D721Med (cell line): ENCODE measurements at regions not wholly inside any gene's neighbourhood (a gene's known extent, or its start where the extent isn't known, plus 50 kb on each side); places are given as distances from the start of the nearest gene placed in this dataset.

Source experiments
- DNase-seq: peaks from one replicate; pipeline ENCODE4 v3.0.0; 2011; ENCODE audit warnings: low spot score; ENCODE audit not compliant: insufficient read length
- FAIRE-seq: peaks from 2 replicates; lab custom pipeline; 2011; peaks lifted over from hg19 to GRCh38; lab: Jason Lieb, UNC
- TF ChIP-seq, protein P1 (sequence below): IDR thresholded peaks from 2 replicates; pipeline ENCODE4 v1.5.1; 2012; ENCODE audit warnings: mild to moderate bottlenecking, control low read depth; ENCODE audit not compliant: insufficient read depth; ENCODE audit errors: missing control alignments

DNA sequence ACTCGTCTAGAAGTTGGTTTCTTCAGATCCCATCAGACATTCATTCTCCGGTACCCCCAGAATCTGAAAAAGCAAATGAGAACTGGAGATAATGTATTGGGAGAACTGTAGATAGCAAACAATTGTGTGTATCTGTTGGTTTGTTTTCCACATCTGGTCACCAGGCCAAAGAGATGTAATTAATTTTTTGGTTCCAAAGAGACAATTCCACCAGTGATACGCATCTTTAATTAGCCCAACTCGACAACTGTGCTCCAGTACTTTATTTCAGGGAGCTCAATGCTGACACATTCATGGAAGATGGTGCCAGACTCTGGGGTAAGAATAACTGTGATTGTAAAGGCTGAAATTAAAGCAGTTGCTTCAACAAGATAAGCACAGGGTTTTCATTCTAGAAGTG, 74.5 kb downstream of the NPTX2 start:
- DNase-seq, result no peak
- TF ChIP-seq, protein P1, sequence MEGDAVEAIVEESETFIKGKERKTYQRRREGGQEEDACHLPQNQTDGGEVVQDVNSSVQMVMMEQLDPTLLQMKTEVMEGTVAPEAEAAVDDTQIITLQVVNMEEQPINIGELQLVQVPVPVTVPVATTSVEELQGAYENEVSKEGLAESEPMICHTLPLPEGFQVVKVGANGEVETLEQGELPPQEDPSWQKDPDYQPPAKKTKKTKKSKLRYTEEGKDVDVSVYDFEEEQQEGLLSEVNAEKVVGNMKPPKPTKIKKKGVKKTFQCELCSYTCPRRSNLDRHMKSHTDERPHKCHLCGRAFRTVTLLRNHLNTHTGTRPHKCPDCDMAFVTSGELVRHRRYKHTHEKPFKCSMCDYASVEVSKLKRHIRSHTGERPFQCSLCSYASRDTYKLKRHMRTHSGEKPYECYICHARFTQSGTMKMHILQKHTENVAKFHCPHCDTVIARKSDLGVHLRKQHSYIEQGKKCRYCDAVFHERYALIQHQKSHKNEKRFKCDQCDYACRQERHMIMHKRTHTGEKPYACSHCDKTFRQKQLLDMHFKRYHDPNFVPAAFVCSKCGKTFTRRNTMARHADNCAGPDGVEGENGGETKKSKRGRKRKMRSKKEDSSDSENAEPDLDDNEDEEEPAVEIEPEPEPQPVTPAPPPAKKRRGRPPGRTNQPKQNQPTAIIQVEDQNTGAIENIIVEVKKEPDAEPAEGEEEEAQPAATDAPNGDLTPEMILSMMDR, result no peak
- no peak for FAIRE-seq

DNA sequence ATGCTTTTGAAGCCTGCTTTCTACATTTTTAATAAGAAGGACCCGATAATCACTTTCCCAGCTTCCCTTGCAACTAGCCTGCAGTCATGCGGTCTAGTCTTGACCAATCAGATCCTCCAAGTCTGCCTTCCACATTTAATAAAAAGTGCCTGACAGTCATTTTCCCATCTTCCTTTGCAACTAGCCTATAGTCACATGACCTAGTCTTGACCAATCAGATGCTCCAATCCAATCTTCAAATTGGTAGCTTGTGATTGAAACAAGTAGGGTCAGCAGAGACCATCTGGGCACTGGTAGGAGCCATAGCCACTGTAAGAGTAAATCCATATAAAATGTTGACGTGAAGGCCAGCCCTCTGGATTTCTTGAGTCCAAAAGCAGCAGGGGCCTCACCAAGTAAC, 80.0 kb downstream of the NPTX2 start:
- FAIRE-seq, result no peak
- TF ChIP-seq, protein P1, result no peak
- DNase-seq, result no peak

DNA sequence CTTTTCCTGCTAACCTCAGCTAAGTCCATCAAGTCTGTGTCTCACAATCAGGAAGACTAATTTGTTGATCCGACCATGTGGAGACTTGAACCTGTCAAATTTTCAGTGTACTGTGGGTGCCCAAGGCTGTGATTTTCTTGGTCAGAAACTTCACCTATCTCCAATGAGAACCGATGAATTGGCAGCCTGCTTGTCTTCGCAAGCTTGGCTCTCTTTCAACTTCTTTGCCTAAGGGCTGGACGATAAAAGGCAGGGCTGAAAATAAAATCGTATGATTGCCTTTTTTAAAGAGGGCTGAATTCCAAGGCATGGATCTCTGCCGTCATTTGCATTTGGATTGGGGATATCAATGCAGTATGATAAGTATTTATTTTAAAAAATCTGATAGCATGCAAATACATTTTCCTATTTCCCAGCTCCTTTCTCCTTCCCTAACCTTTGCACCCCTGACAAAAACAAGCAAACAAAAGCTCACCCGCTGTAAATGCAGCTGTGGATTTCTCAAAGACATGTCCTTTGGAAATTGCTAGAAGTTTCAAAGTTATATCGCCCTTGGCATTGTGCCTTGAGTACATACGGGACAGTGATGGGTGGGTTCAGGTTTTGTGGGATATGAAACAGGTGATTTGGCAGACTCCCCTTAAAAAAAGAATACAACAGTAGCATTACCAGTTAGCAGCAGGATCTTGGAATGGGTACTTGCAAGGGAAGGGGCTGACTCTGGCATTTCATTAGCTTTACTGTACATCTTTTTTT, 80.6 kb downstream of the NPTX2 start:
- TF ChIP-seq, protein P1, result no peak
- no peak for DNase-seq
- no peak for FAIRE-seq

DNA sequence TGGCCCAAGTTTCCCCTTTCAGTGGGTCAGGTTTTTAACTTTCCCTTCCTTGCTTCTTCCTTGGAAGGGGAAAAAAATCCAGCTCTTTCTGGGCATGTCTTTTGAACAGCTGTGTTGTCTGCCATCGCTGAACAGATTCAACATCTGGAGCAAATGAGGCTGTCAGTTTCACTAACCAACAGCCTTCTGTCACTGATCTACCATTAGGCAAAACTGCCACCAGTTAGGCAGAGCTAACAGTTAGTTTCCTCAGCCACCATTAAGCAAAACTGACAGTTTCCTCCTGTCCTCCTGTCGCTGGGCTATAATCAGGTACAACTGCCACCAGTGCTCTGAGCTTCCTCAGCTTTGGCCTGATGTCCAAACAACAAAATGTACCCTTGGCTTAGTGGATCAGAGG, 81.9 kb downstream of the NPTX2 start:
- FAIRE-seq (no peak), DNase-seq (no peak)
- TF ChIP-seq, protein P1, result no peak

DNA sequence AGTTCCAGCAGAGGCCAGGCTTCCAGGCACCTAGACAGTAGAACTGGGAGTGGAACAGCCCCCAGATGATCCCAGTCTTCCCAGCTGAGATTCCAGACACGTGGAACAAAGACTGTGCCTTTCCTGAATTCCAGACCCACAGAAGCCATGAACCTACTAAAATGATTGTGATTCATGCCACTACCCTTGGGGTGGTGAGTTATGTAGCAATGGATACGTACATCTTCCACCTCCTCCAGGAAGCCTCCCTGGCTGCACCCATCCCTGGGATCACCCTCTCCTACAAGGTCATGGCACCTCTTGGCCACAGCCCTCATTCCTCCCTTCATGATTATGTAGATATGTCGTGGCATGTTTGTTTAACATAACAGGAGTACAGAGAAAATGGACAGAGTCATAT, 83.4 kb downstream of the NPTX2 start:
- no peak for DNase-seq
- no peak for FAIRE-seq
- TF ChIP-seq, protein P1, result no peak

DNA sequence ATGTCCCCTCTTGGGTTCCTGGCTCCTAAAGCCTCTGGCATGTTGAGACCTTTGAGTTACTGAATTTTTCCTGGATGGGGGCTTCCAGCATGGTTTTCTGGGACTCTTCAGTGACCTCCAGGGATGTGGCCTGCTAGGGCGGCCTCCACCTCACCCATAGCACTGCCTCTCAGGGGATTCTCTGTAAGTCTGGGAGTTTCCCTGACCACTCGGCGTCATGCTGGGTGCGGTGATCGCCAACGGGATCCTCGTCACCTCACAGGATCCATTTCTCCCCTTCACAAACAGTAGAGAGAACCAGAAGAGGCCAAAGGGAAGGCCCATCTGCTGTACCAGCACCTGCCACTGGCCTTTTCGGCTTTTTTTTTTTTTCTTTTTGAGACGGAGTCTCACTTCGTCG, 84.3 kb downstream of the NPTX2 start:
- FAIRE-seq, result no peak
- DNase-seq, result no peak
- TF ChIP-seq, protein P1, result no peak

DNA sequence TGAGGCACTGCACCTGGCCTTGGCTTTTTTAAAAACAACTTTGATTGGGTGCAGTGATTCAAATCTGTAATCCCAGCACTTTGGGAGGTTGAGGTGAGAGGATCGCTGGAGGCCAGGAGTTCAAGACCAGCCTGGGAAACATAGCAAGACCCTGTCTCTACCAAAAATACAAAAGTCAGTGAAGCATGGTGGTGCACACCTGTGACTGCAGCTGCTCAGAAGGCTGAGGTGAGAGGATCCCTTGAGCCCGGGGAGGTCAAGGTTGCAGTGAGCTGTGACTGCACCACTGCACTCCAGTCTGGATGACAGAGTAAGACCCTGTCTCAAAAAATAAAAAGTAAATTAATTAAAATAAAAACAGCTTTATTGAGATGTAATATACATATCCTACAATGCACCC, 84.9 kb downstream of the NPTX2 start:
- TF ChIP-seq, protein P1, result no peak
- DNase-seq, result no peak
- no peak for FAIRE-seq
